ENCODE measurements at regions not wholly inside any gene's neighbourhood (a gene's known extent, or its start where the extent isn't known, plus 50 kb on each side); places are given as distances from the start of the nearest gene placed in this dataset.

- peak; percentile 59 for DNase-seq
Measured at GRCh38 chr2:5315041-5315440, 377.1 kb upstream of the SOX11 start.

- peak; percentile 59 for DNase-seq
Measured at GRCh38 chr2:5315512-5315911, 376.7 kb upstream of the SOX11 start.

- no peak for DNase-seq
Measured at GRCh38 chr2:5316001-5316490, 376.1 kb upstream of the SOX11 start.

GRCh38 chr2:5319493-5319892 lies 372.7 kb upstream of the SOX11 start:
- DNase-seq, result no peak

GRCh38 chr2:5322396-5322795 lies 369.8 kb upstream of the SOX11 start:
- no peak for DNase-seq

- DNase-seq, result no peak
Measured at GRCh38 chr2:5325523-5325922, 366.7 kb upstream of the SOX11 start.

- DNase-seq, result no peak
Measured at GRCh38 chr2:5328826-5329225, 363.4 kb upstream of the SOX11 start.

GRCh38 chr2:5329763-5330162 lies 362.4 kb upstream of the SOX11 start:
- DNase-seq, result no peak

GRCh38 chr2:5330961-5331360 lies 361.2 kb upstream of the SOX11 start:
- DNase-seq, result no peak

- no peak for DNase-seq
Measured at GRCh38 chr2:5332925-5333324, 359.3 kb upstream of the SOX11 start.

GRCh38 chr2:5339473-5339872 lies 352.7 kb upstream of the SOX11 start:
- DNase-seq, result no peak

- no peak for DNase-seq
Measured at GRCh38 chr2:5343785-5344335, 348.3 kb upstream of the SOX11 start.

- DNase-seq, result no peak
Measured at GRCh38 chr2:5352286-5352685, 339.9 kb upstream of the SOX11 start.

GRCh38 chr2:5353565-5353964 lies 338.6 kb upstream of the SOX11 start:
- no peak for DNase-seq

GRCh38 chr2:5359397-5359796 lies 332.8 kb upstream of the SOX11 start:
- no peak for DNase-seq

- no peak for DNase-seq
Measured at GRCh38 chr2:5360081-5360480, 332.1 kb upstream of the SOX11 start.

GRCh38 chr2:5364361-5364760 lies 327.8 kb upstream of the SOX11 start:
- no peak for DNase-seq

- DNase-seq, result peak; percentile 65
Measured at GRCh38 chr2:5365871-5366461, 326.2 kb upstream of the SOX11 start.

GRCh38 chr2:5367321-5367720 lies 324.9 kb upstream of the SOX11 start:
- DNase-seq, result no peak

GRCh38 chr2:5368263-5368662 lies 323.9 kb upstream of the SOX11 start:
- no peak for DNase-seq

- no peak for DNase-seq
Measured at GRCh38 chr2:5369510-5369909, 322.7 kb upstream of the SOX11 start.

- DNase-seq, result no peak
Measured at GRCh38 chr2:5370158-5370557, 322.0 kb upstream of the SOX11 start.

- DNase-seq, result no peak
Measured at GRCh38 chr2:5372141-5372540, 320.0 kb upstream of the SOX11 start.

GRCh38 chr2:5373200-5373599 lies 319.0 kb upstream of the SOX11 start:
- no peak for DNase-seq

- no peak for DNase-seq
Measured at GRCh38 chr2:5374762-5375161, 317.4 kb upstream of the SOX11 start.

All from NCI-H1092 treated with DMSO at 0.1 percent for 48 hours (cell line).